H9 (cell line): ENCODE measurements at regions not wholly inside any gene's neighbourhood (a gene's known extent, or its start where the extent isn't known, plus 50 kb on each side); places are given as distances from the start of the nearest gene placed in this dataset.

Experiments
- DNase-seq: peaks from one replicate; pipeline ENCODE4 v3.0.0-alpha.2; 2017
- H2AFZ ChIP-seq: one replicate; pipeline ENCODE4 v1.6.1; 2013; ENCODE audit warnings: mild to moderate bottlenecking, low read length, control low read depth, moderate library complexity
- H2AK5ac ChIP-seq: 2 replicates; pipeline ENCODE4 v1.6.1; 2013; ENCODE audit warnings: low read length, control low read depth, mixed read lengths; ENCODE audit not compliant: insufficient read length
- H2BK120ac ChIP-seq: one replicate; pipeline ENCODE4 v1.6.1; 2013; ENCODE audit warnings: low read depth, mild to moderate bottlenecking, low read length, control low read depth, inconsistent platforms; ENCODE audit not compliant: poor library complexity, severe bottlenecking
- H2BK12ac ChIP-seq: 2 replicates; pipeline ENCODE4 v1.6.1; 2013; ENCODE audit warnings: low read length, control low read depth, mixed read lengths, low read depth; ENCODE audit not compliant: insufficient read length
- H2BK15ac ChIP-seq: 2 replicates; pipeline ENCODE4 v1.6.1; 2013; ENCODE audit warnings: low read depth, low read length, control low read depth
- H2BK20ac ChIP-seq: one replicate; pipeline ENCODE4 v1.6.1; 2013; ENCODE audit warnings: low read depth, mild to moderate bottlenecking, low read length, control low read depth, inconsistent platforms; ENCODE audit not compliant: poor library complexity, severe bottlenecking
- H2BK5ac ChIP-seq: 2 replicates; pipeline ENCODE4 v1.6.1; 2013; ENCODE audit warnings: low read length, control low read depth, mixed read lengths; ENCODE audit not compliant: insufficient read length
- H3K14ac ChIP-seq: 2 replicates; pipeline ENCODE4 v1.6.1; 2013; ENCODE audit warnings: low read length, control low read depth; ENCODE audit not compliant: insufficient read depth
- H3K18ac ChIP-seq: 2 replicates; pipeline ENCODE4 v1.6.1; 2013; ENCODE audit warnings: low read depth, mild to moderate bottlenecking, mixed read lengths, low read length, control low read depth; ENCODE audit not compliant: insufficient read length
- H3K23ac ChIP-seq: 2 replicates; pipeline ENCODE4 v1.6.1; 2013; ENCODE audit warnings: low read length, control low read depth, mixed read lengths, low read depth; ENCODE audit not compliant: insufficient read length
- H3K23me2 ChIP-seq: 2 replicates; pipeline ENCODE4 v1.6.1; 2013; ENCODE audit warnings: low read depth, mild to moderate bottlenecking, mixed read lengths, low read length, control low read depth; ENCODE audit not compliant: insufficient read length, poor library complexity, severe bottlenecking
- H3K27ac ChIP-seq: 2 replicates; pipeline ENCODE4 v1.5.1; 2013; ENCODE audit warnings: low read length, control low read depth, mixed read lengths, low read depth; ENCODE audit not compliant: insufficient read length
- H3K27me3 ChIP-seq: 2 replicates; pipeline ENCODE4 v1.6.1; 2013; ENCODE audit warnings: low read length, control low read depth, inconsistent platforms; ENCODE audit not compliant: insufficient read depth
- H3K4ac ChIP-seq: 2 replicates; pipeline ENCODE4 v1.6.1; 2013; ENCODE audit warnings: low read depth, mild to moderate bottlenecking, control low read depth, inconsistent platforms, low read length, moderate library complexity
- H3K4me1 ChIP-seq: 2 replicates; pipeline ENCODE4 v1.6.1; 2013; ENCODE audit warnings: low read length, control low read depth, inconsistent platforms; ENCODE audit not compliant: insufficient read depth
- H3K4me2 ChIP-seq: 2 replicates; pipeline ENCODE4 v1.6.1; 2013; ENCODE audit warnings: low read length, control low read depth, mixed read lengths; ENCODE audit not compliant: insufficient read length, insufficient read depth
- H3K56ac ChIP-seq: 2 replicates; pipeline ENCODE4 v1.6.1; 2013; ENCODE audit warnings: low read depth, mild to moderate bottlenecking, mixed read lengths, low read length, control low read depth; ENCODE audit not compliant: insufficient read length
- H3K79me1 ChIP-seq: 2 replicates; pipeline ENCODE4 v1.6.1; 2013; ENCODE audit warnings: low read depth, mild to moderate bottlenecking, moderate library complexity, low read length, control low read depth, inconsistent platforms; ENCODE audit not compliant: insufficient read depth, poor library complexity, severe bottlenecking
- H3K79me2 ChIP-seq: 2 replicates; pipeline ENCODE4 v1.6.1; 2013; ENCODE audit warnings: low read length, control low read depth, inconsistent platforms; ENCODE audit not compliant: insufficient read depth
- H3K9ac ChIP-seq: 2 replicates; pipeline ENCODE4 v1.6.1; 2013; ENCODE audit warnings: low read length, control low read depth, mixed read lengths; ENCODE audit not compliant: insufficient read length; ENCODE audit errors: extremely low read depth
- H3K9me3 ChIP-seq: one replicate; pipeline ENCODE4 v1.6.1; 2013; ENCODE audit warnings: low read depth, low read length, inconsistent platforms; ENCODE audit not compliant: control insufficient read depth
- H3T11ph ChIP-seq: one replicate; pipeline ENCODE4 v1.6.1; 2013; ENCODE audit warnings: mild to moderate bottlenecking, low read length, control low read depth, inconsistent platforms
- H4K20me1 ChIP-seq: one replicate; pipeline ENCODE4 v1.6.1; 2013; ENCODE audit not compliant: control insufficient read depth, insufficient read length, insufficient read depth
- H4K5ac ChIP-seq: 2 replicates; pipeline ENCODE4 v1.6.1; 2013; ENCODE audit warnings: low read depth, mild to moderate bottlenecking, mixed read lengths, low read length, control low read depth; ENCODE audit not compliant: insufficient read length
- H4K8ac ChIP-seq: replicated peaks from 2 replicates; pipeline ENCODE4 v1.6.1; 2013; ENCODE audit warnings: low read length, control low read depth, mixed read lengths, low read depth; ENCODE audit not compliant: insufficient read length
- H4K91ac ChIP-seq: 2 replicates; pipeline ENCODE4 v1.6.1; 2013; ENCODE audit warnings: low read depth, mild to moderate bottlenecking, moderate library complexity, mixed read lengths, low read length, control low read depth; ENCODE audit not compliant: insufficient read length
- H3K27ac Mint-ChIP-seq, 3 experiments: 2 replicates in 2 of 3; 3 replicates in 1 of 3; pipeline ENCODE4 v1.8.0; 2020 to 2021; ENCODE audit warnings: mixed read lengths in 3 of 3, mild to moderate bottlenecking in 1 of 3, moderate library complexity in 1 of 3
- H3K27me3 Mint-ChIP-seq: 2 replicates; pipeline ENCODE4 v1.8.0; 2021; ENCODE audit warnings: low read depth, mild to moderate bottlenecking, moderate library complexity, mixed read lengths
- H3K36me3 Mint-ChIP-seq, 3 experiments: 2 replicates in 2 of 3; 3 replicates in 1 of 3; pipeline ENCODE4 v1.8.0; 2020 to 2021; ENCODE audit warnings: low read depth in 3 of 3, mixed read lengths in 3 of 3; ENCODE audit not compliant: insufficient read depth in 1 of 3
- H3K4me1 Mint-ChIP-seq, 2 experiments: 2 replicates each; pipeline ENCODE4 v1.8.0; 2020; ENCODE audit warnings: mixed read lengths in 2 of 2
- H3K4me3 Mint-ChIP-seq, 2 experiments: 2 replicates in 1 of 2; 3 replicates in 1 of 2; pipeline ENCODE4 v1.8.0; 2020 to 2021; ENCODE audit warnings: mild to moderate bottlenecking in 2 of 2, mixed read lengths in 2 of 2, moderate library complexity in 1 of 2
- H3K9me3 Mint-ChIP-seq, 2 experiments: 2 replicates in 1 of 2; 3 replicates in 1 of 2; pipeline ENCODE4 v1.8.0; 2020; ENCODE audit warnings: mild to moderate bottlenecking in 2 of 2, mixed read lengths in 2 of 2, moderate library complexity in 1 of 2
- WGBS: extraction: QIAGEN DNeasy Blood & Tissue Kit; methylation state at CpG from one replicate; pipeline ENCODE4 v1.1.7; 2013; ENCODE audit warnings: missing lambda C conversion rate, low lambda C conversion rate, mixed read lengths; ENCODE audit not compliant: insufficient read length; ENCODE audit errors: extremely low coverage; 5-methylcytosine and 5-hydroxymethylcytosine counted together
- TF ChIP-seq, protein P1 (sequence below): fragments of 200-600 bp; sonication (generic); conservative IDR thresholded peaks from 3 replicates; pipeline ENCODE4 v1.8.0; 2021; ENCODE audit warnings: antibody characterized with exemption, mild to moderate bottlenecking

DNA sequence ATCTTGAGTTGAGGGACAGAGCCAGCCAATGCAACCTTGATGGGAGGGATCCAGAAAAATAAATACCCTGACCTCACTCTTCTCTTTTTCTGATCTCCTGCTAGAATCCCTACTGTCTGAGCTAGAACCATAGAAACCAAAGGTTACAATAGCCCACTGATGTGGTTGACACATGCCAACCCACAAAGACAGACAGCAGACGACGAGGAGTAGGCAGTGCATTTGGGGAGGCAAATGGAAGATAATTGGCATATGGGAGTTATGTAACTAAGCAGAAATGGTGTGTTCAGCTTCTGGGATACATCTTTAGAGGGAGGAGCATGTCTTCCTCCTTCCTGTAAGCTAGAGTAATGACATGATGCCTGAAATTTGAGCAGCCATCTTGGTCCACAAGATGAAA is 171.7 kb upstream of the FGGY start:
- H3K4me2 ChIP-seq: no peak overlapping the region
- H3K79me2 ChIP-seq: no peaks in the 10 kb centered on the region
- no peak overlapping the region for H3K4me3 Mint-ChIP-seq
- no peak overlapping the region; a peak in 1 of 7 replicates for H3K27ac Mint-ChIP-seq
- no peaks in the 10 kb centered on the region for H3K27me3 ChIP-seq
- no peaks in the 10 kb centered on the region for H3K9me3 ChIP-seq
- no peak overlapping the region for H3K56ac ChIP-seq
- TF ChIP-seq, protein P1, sequence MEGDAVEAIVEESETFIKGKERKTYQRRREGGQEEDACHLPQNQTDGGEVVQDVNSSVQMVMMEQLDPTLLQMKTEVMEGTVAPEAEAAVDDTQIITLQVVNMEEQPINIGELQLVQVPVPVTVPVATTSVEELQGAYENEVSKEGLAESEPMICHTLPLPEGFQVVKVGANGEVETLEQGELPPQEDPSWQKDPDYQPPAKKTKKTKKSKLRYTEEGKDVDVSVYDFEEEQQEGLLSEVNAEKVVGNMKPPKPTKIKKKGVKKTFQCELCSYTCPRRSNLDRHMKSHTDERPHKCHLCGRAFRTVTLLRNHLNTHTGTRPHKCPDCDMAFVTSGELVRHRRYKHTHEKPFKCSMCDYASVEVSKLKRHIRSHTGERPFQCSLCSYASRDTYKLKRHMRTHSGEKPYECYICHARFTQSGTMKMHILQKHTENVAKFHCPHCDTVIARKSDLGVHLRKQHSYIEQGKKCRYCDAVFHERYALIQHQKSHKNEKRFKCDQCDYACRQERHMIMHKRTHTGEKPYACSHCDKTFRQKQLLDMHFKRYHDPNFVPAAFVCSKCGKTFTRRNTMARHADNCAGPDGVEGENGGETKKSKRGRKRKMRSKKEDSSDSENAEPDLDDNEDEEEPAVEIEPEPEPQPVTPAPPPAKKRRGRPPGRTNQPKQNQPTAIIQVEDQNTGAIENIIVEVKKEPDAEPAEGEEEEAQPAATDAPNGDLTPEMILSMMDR: no peak
- no peak overlapping the region for H3T11ph ChIP-seq
- H3K4me1 ChIP-seq: peaks cover 7% of the 10 kb centered on the region; the same call in 1 of the 2 replicates
- no peak overlapping the region for H2BK15ac ChIP-seq
- no peak overlapping the region for H2BK5ac ChIP-seq
- H3K14ac ChIP-seq: no peak overlapping the region
- no CpG with 5 or more reads among the region's 2 CpGs for WGBS
- H2BK20ac ChIP-seq: no peak overlapping the region
- no peak overlapping the region for H3K27ac ChIP-seq
- no peak overlapping the region for H3K18ac ChIP-seq
- H3K27me3 Mint-ChIP-seq: no peaks in the 10 kb centered on the region
- no peaks in the 10 kb centered on the region; a peak in 1 of 5 replicates for H3K9me3 Mint-ChIP-seq
- no peak overlapping the region for H2AK5ac ChIP-seq
- H4K5ac ChIP-seq: no peak overlapping the region
- H4K20me1 ChIP-seq: no peaks in the 10 kb centered on the region
- no peak overlapping the region for H4K8ac ChIP-seq
- H3K4me1 Mint-ChIP-seq: peaks cover 11 to 14% of the 10 kb centered on the region in 2 experiments
- H3K9ac ChIP-seq: no peak overlapping the region
- H3K23me2 ChIP-seq: no peaks in the 10 kb centered on the region
- no peaks in the 10 kb centered on the region for H3K79me1 ChIP-seq
- H2AFZ ChIP-seq: no peak overlapping the region
- H3K23ac ChIP-seq: no peak overlapping the region
- peaks cover 0 to 5% (median 5%) of the 10 kb centered on the region in 3 experiments; a peak in 5 of 7 replicates for H3K36me3 Mint-ChIP-seq
- no peak overlapping the region for H2BK120ac ChIP-seq
- DNase-seq: no peak
- no peak overlapping the region for H3K4ac ChIP-seq
- no peak overlapping the region for H2BK12ac ChIP-seq
- H4K91ac ChIP-seq: no peak overlapping the region
